ENCODE measurements at regions not wholly inside any gene's neighbourhood (a gene's known extent, or its start where the extent isn't known, plus 50 kb on each side); places are given as distances from the start of the nearest gene placed in this dataset.

DNA sequence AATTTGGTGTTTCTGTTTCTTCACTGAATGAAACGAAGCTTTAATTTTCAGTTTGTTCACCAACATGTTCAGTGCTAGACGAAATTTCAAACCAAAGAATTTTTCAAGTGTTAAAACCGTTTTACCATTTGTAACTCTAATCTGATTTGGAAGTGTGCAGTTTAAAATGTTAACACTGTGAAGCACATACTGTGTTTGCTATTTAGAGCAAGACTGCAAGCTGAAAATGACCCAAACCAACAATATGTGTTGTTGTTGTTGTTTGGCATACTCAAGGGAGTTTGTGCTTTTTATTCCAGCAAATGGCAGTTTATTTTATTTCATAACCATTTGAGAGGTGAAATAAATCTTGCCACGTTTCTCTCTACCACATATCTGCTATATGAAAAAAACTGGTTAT is 128.4 kb upstream of the CDH7 start:
- TF ChIP-seq, protein P1, sequence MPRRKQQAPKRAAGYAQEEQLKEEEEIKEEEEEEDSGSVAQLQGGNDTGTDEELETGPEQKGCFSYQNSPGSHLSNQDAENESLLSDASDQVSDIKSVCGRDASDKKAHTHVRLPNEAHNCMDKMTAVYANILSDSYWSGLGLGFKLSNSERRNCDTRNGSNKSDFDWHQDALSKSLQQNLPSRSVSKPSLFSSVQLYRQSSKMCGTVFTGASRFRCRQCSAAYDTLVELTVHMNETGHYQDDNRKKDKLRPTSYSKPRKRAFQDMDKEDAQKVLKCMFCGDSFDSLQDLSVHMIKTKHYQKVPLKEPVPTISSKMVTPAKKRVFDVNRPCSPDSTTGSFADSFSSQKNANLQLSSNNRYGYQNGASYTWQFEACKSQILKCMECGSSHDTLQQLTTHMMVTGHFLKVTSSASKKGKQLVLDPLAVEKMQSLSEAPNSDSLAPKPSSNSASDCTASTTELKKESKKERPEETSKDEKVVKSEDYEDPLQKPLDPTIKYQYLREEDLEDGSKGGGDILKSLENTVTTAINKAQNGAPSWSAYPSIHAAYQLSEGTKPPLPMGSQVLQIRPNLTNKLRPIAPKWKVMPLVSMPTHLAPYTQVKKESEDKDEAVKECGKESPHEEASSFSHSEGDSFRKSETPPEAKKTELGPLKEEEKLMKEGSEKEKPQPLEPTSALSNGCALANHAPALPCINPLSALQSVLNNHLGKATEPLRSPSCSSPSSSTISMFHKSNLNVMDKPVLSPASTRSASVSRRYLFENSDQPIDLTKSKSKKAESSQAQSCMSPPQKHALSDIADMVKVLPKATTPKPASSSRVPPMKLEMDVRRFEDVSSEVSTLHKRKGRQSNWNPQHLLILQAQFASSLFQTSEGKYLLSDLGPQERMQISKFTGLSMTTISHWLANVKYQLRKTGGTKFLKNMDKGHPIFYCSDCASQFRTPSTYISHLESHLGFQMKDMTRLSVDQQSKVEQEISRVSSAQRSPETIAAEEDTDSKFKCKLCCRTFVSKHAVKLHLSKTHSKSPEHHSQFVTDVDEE (CRISPR knock-in tag; IDR thresholded peaks at IDR 0.05), result no peak
- TF ChIP-seq ZFP3 (CRISPR knock-in tag; IDR thresholded peaks at IDR 0.05) (no peak), TOX (CRISPR knock-in tag; IDR thresholded peaks at IDR 0.05; ENCODE audit: borderline replicate concordance) (no peak), TCF4 (CRISPR knock-in tag; IDR thresholded peaks at IDR 0.05; ENCODE audit: borderline replicate concordance) (no peak), SNAI2 (CRISPR knock-in tag; IDR thresholded peaks at IDR 0.05) (no peak), ESRRG (CRISPR knock-in tag; IDR thresholded peaks at IDR 0.05) (no peak), OSR1 (CRISPR knock-in tag; IDR thresholded peaks at IDR 0.05) (no peak), ZFP30 (CRISPR knock-in tag; IDR thresholded peaks at IDR 0.05) (no peak), ZNF565 (CRISPR knock-in tag; conservative IDR thresholded peaks at IDR 0.05; ENCODE audit: low read depth) (no peak), ZNF70 (CRISPR knock-in tag; IDR thresholded peaks at IDR 0.05) (no peak), CSDC2 (CRISPR knock-in tag; IDR thresholded peaks at IDR 0.05) (no peak)
- TF ChIP-seq, protein P2, sequence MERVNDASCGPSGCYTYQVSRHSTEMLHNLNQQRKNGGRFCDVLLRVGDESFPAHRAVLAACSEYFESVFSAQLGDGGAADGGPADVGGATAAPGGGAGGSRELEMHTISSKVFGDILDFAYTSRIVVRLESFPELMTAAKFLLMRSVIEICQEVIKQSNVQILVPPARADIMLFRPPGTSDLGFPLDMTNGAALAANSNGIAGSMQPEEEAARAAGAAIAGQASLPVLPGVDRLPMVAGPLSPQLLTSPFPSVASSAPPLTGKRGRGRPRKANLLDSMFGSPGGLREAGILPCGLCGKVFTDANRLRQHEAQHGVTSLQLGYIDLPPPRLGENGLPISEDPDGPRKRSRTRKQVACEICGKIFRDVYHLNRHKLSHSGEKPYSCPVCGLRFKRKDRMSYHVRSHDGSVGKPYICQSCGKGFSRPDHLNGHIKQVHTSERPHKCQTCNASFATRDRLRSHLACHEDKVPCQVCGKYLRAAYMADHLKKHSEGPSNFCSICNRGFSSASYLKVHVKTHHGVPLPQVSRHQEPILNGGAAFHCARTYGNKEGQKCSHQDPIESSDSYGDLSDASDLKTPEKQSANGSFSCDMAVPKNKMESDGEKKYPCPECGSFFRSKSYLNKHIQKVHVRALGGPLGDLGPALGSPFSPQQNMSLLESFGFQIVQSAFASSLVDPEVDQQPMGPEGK (CRISPR knock-in tag; IDR thresholded peaks at IDR 0.05; ENCODE audit: borderline replicate concordance), result no peak
- TF ChIP-seq, protein P3, sequence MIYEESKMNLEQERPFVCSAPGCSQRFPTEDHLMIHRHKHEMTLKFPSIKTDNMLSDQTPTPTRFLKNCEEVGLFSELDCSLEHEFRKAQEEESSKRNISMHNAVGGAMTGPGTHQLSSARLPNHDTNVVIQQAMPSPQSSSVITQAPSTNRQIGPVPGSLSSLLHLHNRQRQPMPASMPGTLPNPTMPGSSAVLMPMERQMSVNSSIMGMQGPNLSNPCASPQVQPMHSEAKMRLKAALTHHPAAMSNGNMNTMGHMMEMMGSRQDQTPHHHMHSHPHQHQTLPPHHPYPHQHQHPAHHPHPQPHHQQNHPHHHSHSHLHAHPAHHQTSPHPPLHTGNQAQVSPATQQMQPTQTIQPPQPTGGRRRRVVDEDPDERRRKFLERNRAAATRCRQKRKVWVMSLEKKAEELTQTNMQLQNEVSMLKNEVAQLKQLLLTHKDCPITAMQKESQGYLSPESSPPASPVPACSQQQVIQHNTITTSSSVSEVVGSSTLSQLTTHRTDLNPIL (CRISPR knock-in tag; IDR thresholded peaks at IDR 0.05; ENCODE audit: low read depth), result no peak
- TF ChIP-seq, protein P4, sequence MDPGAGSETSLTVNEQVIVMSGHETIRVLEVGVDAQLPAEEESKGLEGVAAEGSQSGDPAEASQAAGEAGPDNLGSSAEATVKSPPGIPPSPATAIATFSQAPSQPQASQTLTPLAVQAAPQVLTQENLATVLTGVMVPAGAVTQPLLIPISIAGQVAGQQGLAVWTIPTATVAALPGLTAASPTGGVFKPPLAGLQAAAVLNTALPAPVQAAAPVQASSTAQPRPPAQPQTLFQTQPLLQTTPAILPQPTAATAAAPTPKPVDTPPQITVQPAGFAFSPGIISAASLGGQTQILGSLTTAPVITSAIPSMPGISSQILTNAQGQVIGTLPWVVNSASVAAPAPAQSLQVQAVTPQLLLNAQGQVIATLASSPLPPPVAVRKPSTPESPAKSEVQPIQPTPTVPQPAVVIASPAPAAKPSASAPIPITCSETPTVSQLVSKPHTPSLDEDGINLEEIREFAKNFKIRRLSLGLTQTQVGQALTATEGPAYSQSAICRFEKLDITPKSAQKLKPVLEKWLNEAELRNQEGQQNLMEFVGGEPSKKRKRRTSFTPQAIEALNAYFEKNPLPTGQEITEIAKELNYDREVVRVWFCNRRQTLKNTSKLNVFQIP (CRISPR knock-in tag; IDR thresholded peaks at IDR 0.05; ENCODE audit: borderline replicate concordance, low read depth), result no peak
- ATAC-seq, result no peak

DNA sequence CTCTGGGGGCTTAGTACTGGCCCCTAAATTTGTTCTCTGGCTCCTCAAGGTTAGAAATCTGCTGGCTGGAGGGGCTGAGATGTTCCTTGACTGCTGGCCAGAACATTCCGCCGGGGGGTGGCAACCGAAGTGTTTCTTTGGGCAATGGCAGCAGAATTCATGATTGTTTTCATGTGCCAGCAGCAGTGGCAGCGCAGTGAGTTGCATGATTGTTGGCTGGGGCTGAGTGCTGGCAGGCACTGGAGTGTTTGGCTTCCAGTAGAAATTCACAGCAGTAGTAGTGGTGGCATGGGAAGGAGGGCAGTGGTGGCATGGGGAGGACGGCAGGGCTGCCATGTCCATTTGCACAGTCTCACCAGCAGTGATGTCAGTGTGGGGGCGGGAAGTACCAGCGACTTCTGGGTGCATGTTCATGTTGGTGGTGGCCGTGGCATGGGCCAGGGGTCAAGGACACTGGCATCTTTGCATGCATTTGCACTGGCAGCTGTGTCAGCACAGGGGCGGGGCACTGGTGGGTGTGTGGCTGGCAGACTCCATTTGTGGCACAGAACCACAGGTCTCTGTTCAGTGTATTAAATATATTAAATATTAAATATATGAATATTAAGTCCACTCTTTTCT is 130.6 kb upstream of the CDH7 start:
- no peak for TF ChIP-seq SNAI2 (CRISPR knock-in tag; IDR thresholded peaks at IDR 0.05)
- TF ChIP-seq ZNF70 (CRISPR knock-in tag; IDR thresholded peaks at IDR 0.05), result no peak
- no peak for TF ChIP-seq CSDC2 (CRISPR knock-in tag; IDR thresholded peaks at IDR 0.05)

DNA sequence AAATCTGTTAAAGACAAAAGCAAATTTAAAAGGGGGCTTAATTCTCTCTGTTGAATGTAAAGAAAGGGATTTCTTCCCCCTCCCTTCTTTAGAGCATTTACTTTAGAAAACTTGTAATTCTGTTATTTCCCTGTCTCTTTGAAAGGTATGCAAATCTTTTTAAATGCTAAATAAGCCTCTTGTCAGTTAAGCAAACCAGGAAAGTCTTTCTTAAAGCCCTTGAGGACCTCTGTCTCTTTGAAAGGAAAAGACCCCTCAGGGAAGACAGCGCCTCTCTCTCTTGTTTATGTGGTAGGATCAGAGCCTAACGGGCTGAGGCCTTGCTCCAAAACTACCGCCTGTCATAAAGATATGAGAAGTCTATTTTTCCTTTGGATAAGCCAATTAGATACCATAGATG is 139.9 kb upstream of the CDH7 start:
- no peak for ATAC-seq
- TF ChIP-seq CSDC2 (CRISPR knock-in tag; IDR thresholded peaks at IDR 0.05) (no peak), ZNF565 (CRISPR knock-in tag; conservative IDR thresholded peaks at IDR 0.05; ENCODE audit: low read depth) (no peak), ZNF8 (CRISPR knock-in tag; IDR thresholded peaks at IDR 0.05) (no peak)

More for the DNA sequence above, 130.6 kb upstream of the CDH7 start:
- ATAC-seq, result no peak

DNA sequence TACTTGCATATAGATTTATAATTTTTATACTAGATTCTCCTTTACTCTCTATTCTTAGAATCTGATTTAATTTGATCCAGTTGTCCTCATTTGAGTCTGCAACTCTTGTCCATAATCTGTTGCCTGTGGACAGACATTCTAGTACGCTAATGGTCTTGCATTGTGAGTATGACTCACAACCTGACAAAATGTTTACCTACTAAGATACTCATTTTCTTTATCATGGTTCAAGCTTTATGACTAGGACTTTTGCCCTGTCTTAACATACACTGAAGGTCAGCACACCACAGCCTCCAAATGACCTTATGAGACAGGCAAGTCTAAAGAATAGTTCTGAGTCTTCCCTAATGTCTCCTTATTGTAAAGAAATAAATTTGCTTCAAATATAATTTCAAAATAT is 142.3 kb upstream of the CDH7 start:
- ATAC-seq, result no peak
- TF ChIP-seq ZC3H10 (CRISPR knock-in tag; IDR thresholded peaks at IDR 0.05) (no peak), BACH2 (CRISPR knock-in tag; IDR thresholded peaks at IDR 0.05; ENCODE audit: borderline replicate concordance) (no peak), ZNF8 (CRISPR knock-in tag; IDR thresholded peaks at IDR 0.05) (no peak), RARB (CRISPR knock-in tag; IDR thresholded peaks at IDR 0.05) (no peak), TCF4 (CRISPR knock-in tag; IDR thresholded peaks at IDR 0.05; ENCODE audit: borderline replicate concordance) (no peak), ZFP3 (CRISPR knock-in tag; IDR thresholded peaks at IDR 0.05) (no peak), CSDC2 (CRISPR knock-in tag; IDR thresholded peaks at IDR 0.05) (no peak), OSR1 (CRISPR knock-in tag; IDR thresholded peaks at IDR 0.05) (no peak), GLIS3 (CRISPR knock-in tag; IDR thresholded peaks at IDR 0.05) (no peak), PPARA (CRISPR knock-in tag; IDR thresholded peaks at IDR 0.05; ENCODE audit: borderline replicate concordance) (no peak), ARNTL (CRISPR knock-in tag; IDR thresholded peaks at IDR 0.05; ENCODE audit: borderline replicate concordance, low read depth) (no peak), ZNF70 (CRISPR knock-in tag; IDR thresholded peaks at IDR 0.05) (no peak)
- TF ChIP-seq, protein P4 (CRISPR knock-in tag; IDR thresholded peaks at IDR 0.05; ENCODE audit: borderline replicate concordance, low read depth), result no peak
- TF ChIP-seq, protein P2 (CRISPR knock-in tag; IDR thresholded peaks at IDR 0.05; ENCODE audit: borderline replicate concordance), result no peak
